Panc1 (cell line): ENCODE measurements at regions not wholly inside any gene's neighbourhood (a gene's known extent, or its start where the extent isn't known, plus 50 kb on each side); places are given as distances from the start of the nearest gene placed in this dataset.

Experiments
- ATAC-seq: fragments of 200-7000 bp; cut with Tn5 transposase; 2 replicates; pipeline ENCODE4 v1.9.1; 2020; ENCODE audit warnings: mild to moderate bottlenecking, moderate library complexity
- BruUV-seq: library from RNA; stranded (reverse); fragments of 400-500 nt; replicated peaks from 2 replicates; lab custom pipeline; 2021; lab: Mats Ljungman, UMichigan
- CTCF ChIA-PET: fragments of 300-600 bp; sonication (Branson Sonifier 250); formaldehyde crosslinking; loops from one replicate; lab custom pipeline; 2022; ENCODE audit warnings: antibody characterized with exemption; lab: Charles Lee
- POLR2A ChIA-PET: fragments of 300-600 bp; sonication (Branson Sonifier 250); formaldehyde crosslinking; loops from one replicate; lab custom pipeline; 2022; ENCODE audit warnings: antibody characterized with exemption; lab: Charles Lee
- DNase-seq: peaks from one replicate; pipeline ENCODE4 v3.0.0-alpha.2; 2010; ENCODE audit warnings: low read depth, low spot score
- H3K27ac ChIP-seq: 2 replicates; pipeline ENCODE4 v1.5.1; 2011; ENCODE audit warnings: mild to moderate bottlenecking, low read length, inconsistent platforms
- H3K27me3 ChIP-seq: fragments of 200-500 bp; sonication (Bioruptor generic); 2 replicates; pipeline ENCODE4 v1.6.0; 2014; ENCODE audit warnings: low read length, inconsistent platforms; ENCODE audit not compliant: control insufficient read depth, insufficient read depth
- H3K36me3 ChIP-seq: fragments of 200-500 bp; sonication (Bioruptor generic); 2 replicates; pipeline ENCODE4 v1.5.1; 2014; ENCODE audit warnings: inconsistent platforms, mild to moderate bottlenecking, low read length, moderate library complexity; ENCODE audit not compliant: control insufficient read depth, insufficient read depth
- H3K4me1 ChIP-seq: 2 replicates; pipeline ENCODE4 v1.5.1; 2011; ENCODE audit warnings: inconsistent platforms, mild to moderate bottlenecking, low read length, moderate library complexity; ENCODE audit not compliant: control insufficient read depth, insufficient read depth
- H3K4me3 ChIP-seq, 2 experiments: 2 replicates each; pipeline ENCODE4 v1.5.1; 2011 to 2012; ENCODE audit warnings: low read depth in 2 of 2, low read length in 2 of 2, mild to moderate bottlenecking in 2 of 2, inconsistent platforms in 1 of 2, moderate library complexity in 1 of 2
- H3K9me3 ChIP-seq: fragments of 200-500 bp; sonication (Bioruptor generic); 2 replicates; pipeline ENCODE4 v1.5.1; 2014; ENCODE audit warnings: low read depth, mild to moderate bottlenecking, inconsistent platforms, low read length, moderate library complexity; ENCODE audit not compliant: control insufficient read depth, insufficient read depth
- CTCF ChIP-seq: fragments of 450-650 bp; IDR thresholded peaks from 2 replicates; pipeline ENCODE4 v1.5.1; 2017; ENCODE audit warnings: mild to moderate bottlenecking
- POLR2AphosphoS5 ChIP-seq: IDR thresholded peaks from 2 replicates; pipeline ENCODE4 v1.6.1; 2012; ENCODE audit warnings: mild to moderate bottlenecking, low read depth, low read length, moderate library complexity
- REST ChIP-seq, 2 experiments: IDR thresholded peaks; 2 replicates each; pipeline ENCODE4 v1.6.1; 2011 to 2012; ENCODE audit warnings: low read depth in 2 of 2, control low read depth in 1 of 2, low read length in 1 of 2, mild to moderate bottlenecking in 1 of 2, moderate library complexity in 1 of 2; ENCODE audit not compliant: insufficient read depth in 1 of 2
- SIN3A ChIP-seq: IDR thresholded peaks from 2 replicates; pipeline ENCODE4 v1.6.1; 2012; ENCODE audit warnings: low read depth, mild to moderate bottlenecking, low read length, moderate library complexity, borderline replicate concordance; ENCODE audit not compliant: insufficient read depth
- TCF7L2 ChIP-seq: IDR thresholded peaks from 2 replicates; pipeline ENCODE4 v1.6.1; 2011; ENCODE audit warnings: mild to moderate bottlenecking, low read depth, low read length, inconsistent platforms
- in situ Hi-C: cut with HindIII; loops from 2 replicates; pipeline ENCODE4 v1.10.0; 2016; ENCODE audit warnings: low sequenced_read_pairs, low pct_unique_long_range_greater_than_20kb
- intact Hi-C: fragments of 100-400 bp; cut with micrococcal nuclease; formaldehyde crosslinking; loops from one replicate; pipeline ENCODE4 v1.10.0; 2022; ENCODE audit not compliant: unreplicated experiment

GRCh38 chr11:128327274-128327673 is 260.1 kb downstream of the ETS1 start:
- Histone ChIP-seq H3K4me1 (no peaks in the 10 kb centered on the region), H3K36me3 (no peaks in the 10 kb centered on the region), H3K9me3 (no peaks in the 10 kb centered on the region), H3K27me3 (no peaks in the 10 kb centered on the region), H3K27ac (no peak overlapping the region), H3K4me3 (no peak overlapping the region)
- CTCF ChIA-PET: no interaction called here
- DNase-seq (no peak), ATAC-seq (no peak)
- in situ Hi-C loops (no loop called here), intact Hi-C loops (no loop called here)
- TF ChIP-seq POLR2AphosphoS5: no peak
- no peak for TF ChIP-seq REST (IDR thresholded peaks at IDR 0.05; ENCODE audit: insufficient read depth in 1 of 2, low read depth in 2 of 2, low read length in 1 of 2)
- TF ChIP-seq CTCF: no peak
- TF ChIP-seq TCF7L2: no peak
- TF ChIP-seq SIN3A: no peak
- BruUV-seq: no TSS peak
- POLR2A ChIA-PET: no interaction called here

GRCh38 chr11:128326791-128327190 is 260.6 kb downstream of the ETS1 start:
- no TSS peak for BruUV-seq
- POLR2A ChIA-PET: no interaction called here
- intact Hi-C loops: no loop called here
- Histone ChIP-seq H3K9me3 (no peaks in the 10 kb centered on the region), H3K27me3 (no peaks in the 10 kb centered on the region), H3K4me1 (no peaks in the 10 kb centered on the region), H3K4me3 (no peak overlapping the region), H3K27ac (no peak overlapping the region), H3K36me3 (no peaks in the 10 kb centered on the region)
- ATAC-seq (no peak), DNase-seq (no peak)
- CTCF ChIA-PET: no interaction called here
- in situ Hi-C loops: no loop called here
- TF ChIP-seq CTCF (no peak), POLR2AphosphoS5 (no peak), TCF7L2 (no peak), SIN3A (no peak), REST (IDR thresholded peaks at IDR 0.05; ENCODE audit: insufficient read depth in 1 of 2, low read depth in 2 of 2, low read length in 1 of 2) (no peak)
